Activated gamma-delta T cell treated with Interleukin-2 at 50 U/mL for 16 hours (primary cell): ENCODE measurements at regions not wholly inside any gene's neighbourhood (a gene's known extent, or its start where the extent isn't known, plus 50 kb on each side); places are given as distances from the start of the nearest gene placed in this dataset.

ENCODE experiments used
- DNase-seq: peaks from one replicate; pipeline ENCODE4 v3.0.0-alpha.2; 2020

DNA sequence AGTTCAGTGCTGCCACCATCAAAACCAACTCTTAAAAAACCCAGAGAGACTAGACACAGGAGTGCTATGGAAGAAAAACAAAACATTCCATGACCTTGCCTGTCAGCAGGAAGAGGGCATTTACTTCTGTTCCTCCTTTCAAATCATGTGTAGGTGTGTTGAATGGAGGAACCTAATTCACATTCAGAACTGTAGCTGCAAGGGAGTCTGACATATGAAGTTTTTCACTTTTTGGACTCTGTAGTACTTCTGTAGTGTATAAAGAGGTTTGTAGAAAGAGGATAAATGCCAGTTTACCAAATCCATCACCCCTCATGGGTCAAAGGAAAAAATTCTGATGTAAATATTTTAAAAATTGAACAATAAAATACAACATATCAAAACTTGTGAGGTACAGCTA lies 51.1 kb upstream of the SYPL1 start:
- no peak for DNase-seq
